Erythroblast (primary cell): ENCODE measurements at regions not wholly inside any gene's neighbourhood (a gene's known extent, or its start where the extent isn't known, plus 50 kb on each side); places are given as distances from the start of the nearest gene placed in this dataset.

ENCODE experiments used
- GATA1 ChIP-seq: IDR thresholded peaks from 2 replicates; pipeline ENCODE4 v1.6.1; 2011; ENCODE audit warnings: low read depth, mild to moderate bottlenecking, control low read depth, low read length, moderate library complexity
- POLR2A ChIP-seq: IDR thresholded peaks from 2 replicates; pipeline ENCODE4 v1.6.1; 2011; ENCODE audit warnings: mild to moderate bottlenecking, low read length

DNA sequence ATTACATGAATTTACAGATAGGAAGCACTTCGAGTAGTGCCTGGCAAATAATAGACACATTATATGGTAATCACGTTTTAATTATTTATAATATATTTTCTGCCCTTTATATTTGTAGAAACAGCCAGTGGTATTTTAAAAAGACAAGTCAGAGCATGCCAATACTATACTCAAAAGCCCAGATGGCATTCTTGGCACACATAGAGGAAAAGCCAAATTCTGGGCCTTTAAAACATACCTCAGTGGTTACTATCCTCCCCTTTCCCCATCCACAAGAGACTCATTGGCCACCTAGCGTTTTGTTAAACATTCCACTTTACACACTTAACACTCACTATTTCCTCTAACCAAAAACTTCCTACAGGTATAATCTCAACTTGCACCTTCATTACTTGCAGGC, 63.3 kb upstream of the ZNF804A start:
- TF ChIP-seq POLR2A (no peak), GATA1 (no peak)
